ENCODE measurements at regions not wholly inside any gene's neighbourhood (a gene's known extent, or its start where the extent isn't known, plus 50 kb on each side); places are given as distances from the start of the nearest gene placed in this dataset.

- no peak for DNase-seq
Observed at GRCh38 chr10:78770167-78771090, 298.3 kb upstream of the ZMIZ1 start.

- DNase-seq, result no peak
Observed at GRCh38 chr10:78771260-78771659, 297.5 kb upstream of the ZMIZ1 start.

- DNase-seq, result no peak
Observed at GRCh38 chr10:78771808-78772455, 296.8 kb upstream of the ZMIZ1 start.

- DNase-seq, result no peak
Observed at GRCh38 chr10:78772486-78772885, 296.3 kb upstream of the ZMIZ1 start.

- DNase-seq, result no peak
Observed at GRCh38 chr10:78772986-78773530, 295.7 kb upstream of the ZMIZ1 start.

- DNase-seq, result no peak
Observed at GRCh38 chr10:78774614-78774998, 294.2 kb upstream of the ZMIZ1 start.

- no peak for DNase-seq
Observed at GRCh38 chr10:78774999-78775711, 293.6 kb upstream of the ZMIZ1 start.

- DNase-seq, result no peak
Observed at GRCh38 chr10:78775891-78776290, 292.9 kb upstream of the ZMIZ1 start.

GRCh38 chr10:78776756-78777155 lies 292.0 kb upstream of the ZMIZ1 start:
- DNase-seq, result no peak

- DNase-seq, result no peak
Observed at GRCh38 chr10:78777466-78777865, 291.3 kb upstream of the ZMIZ1 start.

- DNase-seq, result no peak
Observed at GRCh38 chr10:78777867-78778266, 290.9 kb upstream of the ZMIZ1 start.

- DNase-seq, result peak in 1 of 2 experiments; percentile 25
Observed at GRCh38 chr10:78778444-78779338, 290.1 kb upstream of the ZMIZ1 start.

- peak in 1 of 2 experiments; percentile 25 for DNase-seq
Observed at GRCh38 chr10:78779339-78779955, 289.3 kb upstream of the ZMIZ1 start.

GRCh38 chr10:78780551-78780961 lies 288.2 kb upstream of the ZMIZ1 start:
- no peak for DNase-seq

- DNase-seq, result no peak
Observed at GRCh38 chr10:78781251-78781913, 287.4 kb upstream of the ZMIZ1 start.

GRCh38 chr10:78781991-78782390 lies 286.8 kb upstream of the ZMIZ1 start:
- no peak for DNase-seq

GRCh38 chr10:78782441-78782840 lies 286.3 kb upstream of the ZMIZ1 start:
- no peak for DNase-seq

- no peak for DNase-seq
Observed at GRCh38 chr10:78783753-78784152, 285.0 kb upstream of the ZMIZ1 start.

- no peak for DNase-seq
Observed at GRCh38 chr10:78784546-78784945, 284.2 kb upstream of the ZMIZ1 start.

GRCh38 chr10:78785066-78785465 lies 283.7 kb upstream of the ZMIZ1 start:
- no peak for DNase-seq

GRCh38 chr10:78785991-78786390 lies 282.8 kb upstream of the ZMIZ1 start:
- no peak for DNase-seq
